ENCODE measurements at regions not wholly inside any gene's neighbourhood (a gene's known extent, or its start where the extent isn't known, plus 50 kb on each side); places are given as distances from the start of the nearest gene placed in this dataset.

DNA sequence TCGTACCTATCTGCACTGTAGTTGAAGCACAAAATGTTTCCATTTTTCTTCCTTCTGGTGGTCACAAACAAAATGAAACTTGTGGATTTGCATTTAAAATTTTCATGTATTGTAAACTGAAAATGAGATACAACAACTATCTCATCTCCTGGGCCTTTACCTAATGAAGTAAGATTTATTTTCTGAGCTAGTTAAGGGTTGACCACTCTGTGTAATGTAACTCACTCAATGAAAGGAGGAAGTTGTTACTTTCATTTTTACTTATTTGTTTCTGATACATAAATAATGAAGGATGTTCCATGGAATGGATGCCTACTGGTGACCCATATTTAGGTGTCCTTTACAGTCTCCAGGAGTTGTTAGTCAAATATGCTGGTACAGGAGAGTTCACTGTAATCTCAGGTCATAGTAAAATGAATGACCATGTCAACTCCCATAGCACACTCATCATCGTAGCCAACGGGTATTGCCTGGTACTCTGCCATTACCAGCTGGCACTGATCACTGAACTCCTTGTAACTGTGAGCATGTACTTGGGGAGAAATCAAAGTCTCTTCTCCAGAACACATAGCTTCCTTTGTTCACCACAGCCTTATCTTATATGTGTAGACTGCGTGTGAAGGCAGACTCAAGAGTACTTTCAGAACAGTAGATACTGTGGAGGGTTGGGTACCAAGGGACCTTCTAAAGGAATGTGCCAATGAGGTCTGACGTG, 474.2 kb upstream of the ROBO2 start:
- CTCF ChIA-PET = interaction anchor here (0.9 to 1.4 kb wide), 2 partner anchors 20 to 521 kb away, joined by 3 to 7 read pairs; no protein-coding TSS in a partner anchor
- no peaks in the 10 kb centered on the region for H4K20me1 ChIP-seq (ENCODE audit: control insufficient read depth, insufficient read depth)
- H3K4me3 ChIP-seq = no peak overlapping the region
- no peaks in the 10 kb centered on the region for H3K79me2 ChIP-seq (ENCODE audit: control insufficient read depth, insufficient read depth, low read length)
- WGBS (ENCODE audit: insufficient coverage, insufficient replicate concordance, low lambda C conversion rate, missing lambda C conversion rate) = 40% methylated on average over 5 of the region's 5 CpGs
- RAD21 ChIA-PET (ENCODE audit: unreplicated experiment) = no interaction called here
- SMC1A ChIA-PET (ENCODE audit: uncharacterized antibody, unreplicated experiment) = interaction anchor here (0.7 to 1.4 kb wide), 2 partner anchors 9 to 41 kb away, joined by 3 read pairs; no protein-coding TSS in a partner anchor
- H3K9me3 ChIP-seq (replicated peaks; ENCODE audit: control insufficient read depth, insufficient read depth, low read length) = no peaks in the 10 kb centered on the region
- no peak overlapping the region for H3K9ac ChIP-seq (ENCODE audit: control insufficient read depth, insufficient read depth, low read length)
- BruUV-seq (replicated peaks) = no TSS peak
- H3K36me3 ChIP-seq (ENCODE audit: control insufficient read depth in 2 of 2, insufficient read depth in 2 of 2, low read length in 1 of 2) = no peaks in the 10 kb centered on the region
- TF ChIP-seq IKZF1 (conservative IDR thresholded peaks at IDR 0.05) (peak; percentile 34; the same call in 1 of the 2 replicates), IKZF2 (IDR thresholded peaks at IDR 0.05) (no peak), KAT2A (conservative IDR thresholded peaks at IDR 0.05; ENCODE audit: control insufficient read depth, low read depth, low read length) (no peak), EP300 (IDR thresholded peaks at IDR 0.05; ENCODE audit: borderline replicate concordance in 1 of 2, control insufficient read depth in 1 of 2, low read depth in 2 of 2, low read length in 2 of 2) (0 out of 4 replicates have a peak, but pooled peaks of 1 of the 2 experiments have one; percentile 24), NR2F1 (conservative IDR thresholded peaks at IDR 0.05) (0 out of 2 replicates have a peak, but pooled peaks have one; percentile 14), KLF5 (IDR thresholded peaks at IDR 0.05; ENCODE audit: partially characterized antibody) (no peak), MYC (IDR thresholded peaks at IDR 0.05; ENCODE audit: insufficient read depth, insufficient read length, insufficient replicate concordance, low read length, severe bottlenecking) (no peak), MTA2 (IDR thresholded peaks at IDR 0.05; ENCODE audit: low read depth) (peak; percentile 67), ATF7 (IDR thresholded peaks at IDR 0.05; ENCODE audit: low read depth) (peak; percentile 42; the same call in 1 of the 2 replicates), JUNB (IDR thresholded peaks at IDR 0.05) (peak; percentile 60), SMARCA5 (IDR thresholded peaks at IDR 0.05) (no peak), GABPA (IDR thresholded peaks at IDR 0.05; ENCODE audit: low read depth) (no peak), RUNX3 (IDR thresholded peaks at IDR 0.05; ENCODE audit: low read length) (peak; percentile 6; the same call in 1 of the 2 replicates), MEF2A (IDR thresholded peaks at IDR 0.05; ENCODE audit: insufficient read depth, low read depth, low read length) (0 out of 2 replicates have a peak, but pooled peaks have one; percentile 42)
- TF ChIP-seq, protein P1, sequence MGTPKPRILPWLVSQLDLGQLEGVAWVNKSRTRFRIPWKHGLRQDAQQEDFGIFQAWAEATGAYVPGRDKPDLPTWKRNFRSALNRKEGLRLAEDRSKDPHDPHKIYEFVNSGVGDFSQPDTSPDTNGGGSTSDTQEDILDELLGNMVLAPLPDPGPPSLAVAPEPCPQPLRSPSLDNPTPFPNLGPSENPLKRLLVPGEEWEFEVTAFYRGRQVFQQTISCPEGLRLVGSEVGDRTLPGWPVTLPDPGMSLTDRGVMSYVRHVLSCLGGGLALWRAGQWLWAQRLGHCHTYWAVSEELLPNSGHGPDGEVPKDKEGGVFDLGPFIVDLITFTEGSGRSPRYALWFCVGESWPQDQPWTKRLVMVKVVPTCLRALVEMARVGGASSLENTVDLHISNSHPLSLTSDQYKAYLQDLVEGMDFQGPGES (IDR thresholded peaks at IDR 0.05) = no peak
- FAIRE-seq (no peak), ATAC-seq (peak; percentile 74), DNase-seq (ENCODE audit: low read depth, low spot score) (no peak)
- intact Hi-C loops (cut with micrococcal nuclease; ENCODE audit: unreplicated experiment) = no loop called here
- H2AFZ ChIP-seq (ENCODE audit: control insufficient read depth, low read depth, low read length) = no peak overlapping the region
- no peak overlapping the region for H3K4me2 ChIP-seq (ENCODE audit: control insufficient read depth, insufficient read depth)
- in situ Hi-C loops (cut with MboI) = no loop called here
- POLR2A ChIA-PET = no interaction called here
- H3K27ac ChIP-seq (ENCODE audit: control insufficient read depth, insufficient read depth) = no peak overlapping the region
- H3K4me1 ChIP-seq (ENCODE audit: control insufficient read depth, insufficient read depth, low read length) = no peaks in the 10 kb centered on the region
- H3K27me3 ChIP-seq (replicated peaks in 1 of 2; ENCODE audit: control insufficient read depth in 2 of 2, insufficient read depth in 2 of 2, low read length in 1 of 2) = no peaks in the 10 kb centered on the region
